ENCODE measurements at regions not wholly inside any gene's neighbourhood (a gene's known extent, or its start where the extent isn't known, plus 50 kb on each side); places are given as distances from the start of the nearest gene placed in this dataset.
"Not testable (repeated sequence)": the region's sequence is repeated elsewhere in the genome, so short reads cannot be mapped to it uniquely, and the experiment has no call there.

- TF ChIP-seq TAF1, POLR2AphosphoS5, POLR2A, POU2F2, SPI1 (IDR thresholded peaks at IDR 0.05; ENCODE audit: low read depth, low read length): not testable (repeated sequence)
Measured at GRCh38 chr14:35947983-35948382, 121.8 kb downstream of the BRMS1L start.
